GM12878 (cell line): ENCODE measurements at regions not wholly inside any gene's neighbourhood (a gene's known extent, or its start where the extent isn't known, plus 50 kb on each side); places are given as distances from the start of the nearest gene placed in this dataset.

Source experiments
- ATAC-seq: fragments of 200-7000 bp; cut with Tn5 transposase; 3 replicates; pipeline ENCODE4 v1.9.1; 2020; ENCODE audit warnings: mild to moderate bottlenecking, moderate library complexity
- BruUV-seq: library from RNA; stranded (reverse); fragments of 400-500 nt; replicated peaks from 2 replicates; lab custom pipeline; 2021; lab: Mats Ljungman, UMichigan
- CTCF ChIA-PET: fragments of 300-600 bp; sonication (Branson Sonifier 250); formaldehyde crosslinking; extraction: SDS; loops from one replicate; lab custom pipeline; 2021; ENCODE audit warnings: inconsistent platforms; lab: Yijun Ruan, JAX
- POLR2A ChIA-PET: fragments of 350-600 bp; formaldehyde crosslinking; extraction: SDS; loops from one replicate; lab custom pipeline; 2021; ENCODE audit warnings: inconsistent platforms; lab: Charles Lee
- RAD21 ChIA-PET: fragments of 300-600 bp; sonication (Branson Sonifier 250); formaldehyde crosslinking; loops from one replicate; lab custom pipeline; 2023; ENCODE audit warnings: antibody characterized with exemption; ENCODE audit not compliant: unreplicated experiment; lab: Charles Lee
- SMC1A ChIA-PET: fragments of 300-600 bp; sonication (Branson Sonifier 250); formaldehyde crosslinking; loops from one replicate; lab custom pipeline; 2023; ENCODE audit not compliant: unreplicated experiment, uncharacterized antibody; lab: Charles Lee
- DNase-seq: peaks from one replicate; pipeline ENCODE4 v3.0.0-alpha.2; 2011; ENCODE audit warnings: low read depth, low spot score
- FAIRE-seq: peaks from 3 replicates; lab custom pipeline; 2011; peaks lifted over from hg19 to GRCh38; lab: Jason Lieb, UNC
- H2AFZ ChIP-seq: 2 replicates; pipeline ENCODE4 v1.6.0; 2011; ENCODE audit warnings: low read depth, low read length, control low read depth; ENCODE audit not compliant: control insufficient read depth
- H3K27ac ChIP-seq: 2 replicates; pipeline ENCODE4 v1.5.1; 2011; ENCODE audit warnings: control low read depth; ENCODE audit not compliant: control insufficient read depth, insufficient read depth
- H3K27me3 ChIP-seq, 2 experiments: replicated peaks in 1 of 2; 2 replicates each; pipeline versions ENCODE4 v1.6.0 to v1.6.1; 2011; ENCODE audit warnings: low read length in 1 of 2; ENCODE audit not compliant: control insufficient read depth in 2 of 2, insufficient read depth in 2 of 2
- H3K36me3 ChIP-seq, 2 experiments: 2 replicates each; pipeline ENCODE4 v1.5.1; 2011; ENCODE audit warnings: low read length in 1 of 2; ENCODE audit not compliant: control insufficient read depth in 2 of 2, insufficient read depth in 2 of 2
- H3K4me1 ChIP-seq: 2 replicates; pipeline ENCODE4 v1.6.1; 2011; ENCODE audit warnings: mild to moderate bottlenecking, low read length, moderate library complexity, mixed read lengths; ENCODE audit not compliant: control insufficient read depth, insufficient read depth
- H3K4me2 ChIP-seq: 2 replicates; pipeline ENCODE4 v1.6.0; 2011; ENCODE audit warnings: control low read depth; ENCODE audit not compliant: control insufficient read depth, insufficient read depth
- H3K4me3 ChIP-seq: fragments of 200-600 bp; sonication (generic); 2 replicates; pipeline ENCODE4 v1.5.1; 2016
- H3K79me2 ChIP-seq: 2 replicates; pipeline ENCODE4 v1.6.0; 2011; ENCODE audit warnings: low read length; ENCODE audit not compliant: control insufficient read depth, insufficient read depth
- H3K9ac ChIP-seq: 2 replicates; pipeline ENCODE4 v1.8.0; 2011; ENCODE audit warnings: low read length, control low read depth, mixed read lengths; ENCODE audit not compliant: control insufficient read depth, insufficient read depth
- H3K9me3 ChIP-seq: replicated peaks from 3 replicates; pipeline ENCODE4 v1.5.1; 2011; ENCODE audit warnings: mild to moderate bottlenecking, low read length; ENCODE audit not compliant: control insufficient read depth, insufficient read depth
- H4K20me1 ChIP-seq: 2 replicates; pipeline ENCODE4 v1.6.0; 2011; ENCODE audit not compliant: control insufficient read depth, insufficient read depth
- BCL11A ChIP-seq: IDR thresholded peaks from 2 replicates; pipeline ENCODE4 v1.6.1; 2011; ENCODE audit warnings: low read depth, low read length
- CBX5 ChIP-seq: sonication (generic); IDR thresholded peaks from 2 replicates; pipeline ENCODE4 v1.6.1; 2016; ENCODE audit warnings: low read depth, moderate library complexity, mild to moderate bottlenecking, inconsistent platforms
- CHD2 ChIP-seq: IDR thresholded peaks from 2 replicates; pipeline ENCODE4 v1.6.1; 2011; ENCODE audit warnings: low read depth, low read length, improper control_type of control experiment, borderline replicate concordance
- CHD4 ChIP-seq: fragments of 200-600 bp; sonication (generic); IDR thresholded peaks from 2 replicates; pipeline ENCODE4 v1.6.1; 2016; ENCODE audit warnings: mild to moderate bottlenecking
- E2F4 ChIP-seq: IDR thresholded peaks from 2 replicates; pipeline ENCODE4 v1.6.1; 2012; ENCODE audit warnings: low read depth, low read length, improper control_type of control experiment
- IKZF2 ChIP-seq, 2 experiments: fragments of 450-650 bp; IDR thresholded peaks; 2 replicates each; pipeline ENCODE4 v1.6.1; 2017; ENCODE audit warnings: mild to moderate bottlenecking in 2 of 2, moderate library complexity in 2 of 2
- MXI1 ChIP-seq: fragments of 150-350 bp; IDR thresholded peaks from 2 replicates; pipeline ENCODE4 v1.6.1; 2011; ENCODE audit warnings: low read depth, mild to moderate bottlenecking, inconsistent platforms, low read length, improper control_type of control experiment
- SMARCA5 ChIP-seq: fragments of 450-650 bp; IDR thresholded peaks from 2 replicates; pipeline ENCODE4 v1.6.1; 2017; ENCODE audit warnings: mild to moderate bottlenecking
- YBX1 ChIP-seq: fragments of 450-650 bp; IDR thresholded peaks from 2 replicates; pipeline ENCODE4 v1.6.1; 2016; ENCODE audit warnings: antibody characterized with exemption
- ZNF384 ChIP-seq: IDR thresholded peaks from 2 replicates; pipeline ENCODE4 v1.6.1; 2012; ENCODE audit warnings: low read depth, mild to moderate bottlenecking, low read length, improper control_type of control experiment, borderline replicate concordance
- ZNF622 ChIP-seq: fragments of 450-650 bp; IDR thresholded peaks from 2 replicates; pipeline ENCODE4 v1.6.1; 2017; ENCODE audit warnings: mild to moderate bottlenecking, inconsistent platforms
- WGBS: methylation state at CpG from one replicate; pipeline ENCODE4 v1.1.6; 2016; ENCODE audit warnings: low lambda C conversion rate; ENCODE audit not compliant: insufficient replicate concordance, insufficient coverage; ENCODE audit errors: missing lambda C conversion rate; 5-methylcytosine and 5-hydroxymethylcytosine counted together
- in situ Hi-C: fragments of 300-500 bp; cut with MboI; formaldehyde crosslinking; loops from 9 replicates; pipeline ENCODE4 v1.14.3; 2018; ENCODE audit warnings: mixed read lengths
- intact Hi-C: fragments of 100-400 bp; cut with micrococcal nuclease; formaldehyde crosslinking; loops from one replicate; pipeline ENCODE4 v1.14.2; 2022; ENCODE audit not compliant: unreplicated experiment

GRCh38 chr4:141464366-141464765, 172.0 kb upstream of the IL15 start (continued):
- TF ChIP-seq ZNF622, result no peak
- TF ChIP-seq CBX5, result no peak
- TF ChIP-seq IKZF2 (IDR thresholded peaks at IDR 0.05), result no peak

GRCh38 chr4:141465171-141465570, 171.2 kb upstream of the IL15 start:
- CTCF ChIA-PET, result interaction anchor here (0.5 to 1.3 kb wide), 2 partner anchors 10 to 1576 kb away, joined by 3 to 4 read pairs; no protein-coding TSS in a partner anchor
- H3K9me3 ChIP-seq, result no peaks in the 10 kb centered on the region
- 82% methylated on average over 6 of the region's 6 CpGs for WGBS

More at GRCh38 chr4:141465171-141465570, 171.2 kb upstream of the IL15 start:
- Histone ChIP-seq H3K4me3 (no peak overlapping the region), H4K20me1 (no peaks in the 10 kb centered on the region), H3K4me2 (no peak overlapping the region), H3K36me3 (no peaks in the 10 kb centered on the region), H3K9ac (no peak overlapping the region), H3K27ac (no peak overlapping the region), H3K79me2 (no peaks in the 10 kb centered on the region), H2AFZ (no peak overlapping the region), H3K4me1 (no peaks in the 10 kb centered on the region), H3K27me3 (no peaks in the 10 kb centered on the region)
- POLR2A ChIA-PET, result interaction anchor here (0.7 kb wide), 1 partner anchor 50 kb away, joined by 3 read pairs; no protein-coding TSS in a partner anchor
- RAD21 ChIA-PET, result no interaction called here
- SMC1A ChIA-PET, result no interaction called here
- TF ChIP-seq SMARCA5 (no peak), MXI1 (no peak), CHD2 (no peak), BCL11A (no peak), CHD4 (no peak), YBX1 (no peak), E2F4 (no peak), ZNF384 (no peak)
- FAIRE-seq, result peak; percentile 13
- no peak for ATAC-seq
- in situ Hi-C loops, result no loop called here
- DNase-seq, result no peak
- intact Hi-C loops, result no loop called here
- no TSS peak for BruUV-seq
